ENCODE measurements at regions not wholly inside any gene's neighbourhood (a gene's known extent, or its start where the extent isn't known, plus 50 kb on each side); places are given as distances from the start of the nearest gene placed in this dataset.
"Not testable (repeated sequence)": the region's sequence is repeated elsewhere in the genome, so short reads cannot be mapped to it uniquely, and the experiment has no call there.

GRCh38 chr6:96433950-96434349 is 87.7 kb upstream of the UFL1 start:
- BruUV-seq (replicated peaks), result no TSS peak
- H3K4me3 Mint-ChIP-seq (ENCODE audit: low read depth, unreplicated experiment), result no peak overlapping the region
- TF ChIP-seq CTCF (IDR thresholded peaks at IDR 0.05; ENCODE audit: unreplicated experiment), result no peak
- H3K27ac Mint-ChIP-seq (ENCODE audit: unreplicated experiment), result no peak overlapping the region
- no peaks in the 10 kb centered on the region for H3K27me3 Mint-ChIP-seq (ENCODE audit: unreplicated experiment)
- intact Hi-C loops (cut with micrococcal nuclease; ENCODE audit: unreplicated experiment), result no loop called here
- H3K9me3 Mint-ChIP-seq (ENCODE audit: low read depth, unreplicated experiment), result peaks cover 6% of the 10 kb centered on the region
- no peaks in the 10 kb centered on the region for H3K4me1 Mint-ChIP-seq (ENCODE audit: low read depth, unreplicated experiment)
- H3K36me3 Mint-ChIP-seq (ENCODE audit: insufficient read depth, unreplicated experiment), result no peaks in the 10 kb centered on the region
- CTCF ChIA-PET, result no interaction called here
- DNase-seq, result no peak

- TF ChIP-seq CTCF (IDR thresholded peaks at IDR 0.05; ENCODE audit: unreplicated experiment), result no peak
- no peak for DNase-seq
- Mint-ChIP-seq H3K27me3 (ENCODE audit: unreplicated experiment) (no peaks in the 10 kb centered on the region), H3K36me3 (ENCODE audit: insufficient read depth, unreplicated experiment) (no peaks in the 10 kb centered on the region), H3K4me3 (ENCODE audit: low read depth, unreplicated experiment) (no peak overlapping the region), H3K4me1 (ENCODE audit: low read depth, unreplicated experiment) (no peaks in the 10 kb centered on the region), H3K27ac (ENCODE audit: unreplicated experiment) (no peak overlapping the region), H3K9me3 (ENCODE audit: low read depth, unreplicated experiment) (peaks cover 4% of the 10 kb centered on the region)
- CTCF ChIA-PET, result no interaction called here
- no TSS peak for BruUV-seq (replicated peaks)
- intact Hi-C loops (cut with micrococcal nuclease; ENCODE audit: unreplicated experiment), result no loop called here
These were observed 85.2 kb upstream of the UFL1 start for GRCh38 chr6:96436398-96436797.

- BruUV-seq (replicated peaks); DNase-seq; intact Hi-C loops (cut with micrococcal nuclease; ENCODE audit: unreplicated experiment): not testable (repeated sequence)
These were observed 84.4 kb upstream of the UFL1 start for GRCh38 chr6:96437228-96437627.

GRCh38 chr6:96450082-96450769 is 71.4 kb upstream of the UFL1 start:
- no peak for TF ChIP-seq CTCF (IDR thresholded peaks at IDR 0.05; ENCODE audit: unreplicated experiment)
- CTCF ChIA-PET, result interaction anchor here (0.6 kb wide), 1 partner anchor 56 kb away, joined by 3 read pairs; no protein-coding TSS in a partner anchor
- Mint-ChIP-seq H3K4me3 (ENCODE audit: low read depth, unreplicated experiment) (peak overlapping the region; percentile 14), H3K36me3 (ENCODE audit: insufficient read depth, unreplicated experiment) (no peaks in the 10 kb centered on the region), H3K4me1 (ENCODE audit: low read depth, unreplicated experiment) (peaks cover 14% of the 10 kb centered on the region), H3K9me3 (ENCODE audit: low read depth, unreplicated experiment) (no peaks in the 10 kb centered on the region), H3K27ac (ENCODE audit: unreplicated experiment) (peak overlapping the region; percentile 11), H3K27me3 (ENCODE audit: unreplicated experiment) (no peaks in the 10 kb centered on the region)
- DNase-seq, result peak; percentile 27
- no TSS peak for BruUV-seq (replicated peaks)
- intact Hi-C loops (cut with micrococcal nuclease; ENCODE audit: unreplicated experiment), result no loop called here

More at GRCh38 chr6:96437228-96437627, 84.4 kb upstream of the UFL1 start:
- H3K9me3 Mint-ChIP-seq (ENCODE audit: low read depth, unreplicated experiment); H3K27ac Mint-ChIP-seq (ENCODE audit: unreplicated experiment); H3K4me1 Mint-ChIP-seq (ENCODE audit: low read depth, unreplicated experiment); H3K4me3 Mint-ChIP-seq (ENCODE audit: low read depth, unreplicated experiment); H3K36me3 Mint-ChIP-seq (ENCODE audit: insufficient read depth, unreplicated experiment); H3K27me3 Mint-ChIP-seq (ENCODE audit: unreplicated experiment); CTCF ChIA-PET: not testable (repeated sequence)

GRCh38 chr6:96450770-96451130 is 70.9 kb upstream of the UFL1 start:
- TF ChIP-seq CTCF (IDR thresholded peaks at IDR 0.05; ENCODE audit: unreplicated experiment), result no peak
- Mint-ChIP-seq H3K36me3 (ENCODE audit: insufficient read depth, unreplicated experiment) (no peaks in the 10 kb centered on the region), H3K27me3 (ENCODE audit: unreplicated experiment) (no peaks in the 10 kb centered on the region), H3K4me3 (ENCODE audit: low read depth, unreplicated experiment) (no peak overlapping the region), H3K4me1 (ENCODE audit: low read depth, unreplicated experiment) (peaks cover 14% of the 10 kb centered on the region), H3K9me3 (ENCODE audit: low read depth, unreplicated experiment) (no peaks in the 10 kb centered on the region), H3K27ac (ENCODE audit: unreplicated experiment) (no peak overlapping the region)
- BruUV-seq (replicated peaks), result no TSS peak
- CTCF ChIA-PET, result no interaction called here
- intact Hi-C loops (cut with micrococcal nuclease; ENCODE audit: unreplicated experiment), result no loop called here
- DNase-seq, result no peak

Data from Calu3 (cell line).